NCI-H1092 treated with DMSO at 0.1 percent for 48 hours (cell line): ENCODE measurements at regions not wholly inside any gene's neighbourhood (a gene's known extent, or its start where the extent isn't known, plus 50 kb on each side); places are given as distances from the start of the nearest gene placed in this dataset.
"Not testable (repeated sequence)": the region's sequence is repeated elsewhere in the genome, so short reads cannot be mapped to it uniquely, and the experiment has no call there.

ENCODE experiments used
- DNase-seq: peaks from one replicate; lab custom pipeline; 2025; lab: John Stamatoyannopoulos, UW

DNA sequence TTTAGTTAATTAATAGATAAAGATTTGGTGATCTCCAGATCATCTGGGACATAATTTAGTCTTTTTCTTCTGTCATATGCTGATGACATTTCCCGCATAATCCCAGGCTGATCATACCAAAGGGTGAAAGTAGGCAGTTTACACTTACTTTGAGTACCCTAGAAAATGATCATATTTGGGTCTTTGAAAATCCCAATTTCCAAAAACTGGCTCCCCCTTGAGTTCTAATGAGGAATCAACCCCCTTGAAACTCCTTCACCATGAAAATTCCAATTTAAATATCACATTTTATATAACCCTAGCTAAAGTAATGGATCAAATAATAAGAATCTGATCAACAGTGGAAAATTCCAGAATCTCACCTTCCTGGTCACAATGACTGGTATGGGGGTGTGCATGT is 223.4 kb downstream of the NAF1 start:
- DNase-seq, result no peak

DNA sequence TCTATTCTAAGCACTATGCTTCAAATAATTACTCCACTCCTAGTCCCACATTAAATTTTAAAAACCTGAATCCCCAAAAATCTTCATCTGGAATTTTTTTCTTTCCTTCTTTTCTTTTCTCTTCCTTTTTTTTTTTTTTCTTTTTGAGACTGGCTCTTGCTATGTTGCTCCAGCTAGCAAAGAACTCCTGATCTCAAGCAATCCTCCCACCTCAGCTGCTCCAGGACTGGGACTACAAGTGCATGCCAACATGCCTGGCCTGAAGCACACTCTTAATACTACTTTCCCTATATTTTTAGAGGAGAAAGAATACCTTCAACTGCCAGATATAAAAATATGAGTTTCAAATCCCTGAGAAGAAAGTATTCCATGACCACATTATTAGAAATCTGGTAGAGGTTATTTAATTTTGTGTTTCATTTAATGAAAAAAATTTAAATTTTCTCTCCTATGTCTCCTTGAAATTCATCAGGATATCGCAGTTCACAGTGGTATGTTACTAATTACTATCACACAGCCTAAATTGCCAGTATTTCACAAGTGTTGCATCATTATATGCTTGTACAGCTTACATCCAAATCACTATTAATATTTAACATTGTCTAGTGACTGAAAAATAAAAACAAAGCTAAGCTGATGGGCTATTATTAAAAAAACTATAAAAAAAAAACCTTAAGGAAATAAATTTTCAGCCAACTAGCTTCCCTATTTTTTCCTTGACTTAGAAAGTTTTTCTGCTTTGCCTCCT is 227.8 kb downstream of the NAF1 start:
- no peak for DNase-seq

DNA sequence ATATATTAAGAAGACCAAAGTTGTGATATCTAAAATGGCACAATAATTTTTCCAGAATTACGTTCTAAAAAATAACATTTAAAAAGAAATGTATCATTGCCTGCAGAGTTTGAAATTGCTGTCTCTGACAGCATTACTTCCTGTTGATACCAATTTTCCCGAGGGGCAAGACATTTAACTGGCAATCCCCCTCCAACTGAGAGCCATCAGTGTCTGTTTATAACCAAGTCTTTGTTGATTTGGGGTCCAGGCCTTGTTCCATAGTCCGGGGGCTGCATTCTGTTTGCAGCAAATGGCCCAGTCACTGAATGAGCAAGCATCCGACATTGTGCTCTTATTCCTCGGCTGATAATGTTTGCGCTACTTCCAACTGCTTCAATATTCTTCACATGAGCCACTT is 231.5 kb downstream of the NAF1 start:
- no peak for DNase-seq

DNA sequence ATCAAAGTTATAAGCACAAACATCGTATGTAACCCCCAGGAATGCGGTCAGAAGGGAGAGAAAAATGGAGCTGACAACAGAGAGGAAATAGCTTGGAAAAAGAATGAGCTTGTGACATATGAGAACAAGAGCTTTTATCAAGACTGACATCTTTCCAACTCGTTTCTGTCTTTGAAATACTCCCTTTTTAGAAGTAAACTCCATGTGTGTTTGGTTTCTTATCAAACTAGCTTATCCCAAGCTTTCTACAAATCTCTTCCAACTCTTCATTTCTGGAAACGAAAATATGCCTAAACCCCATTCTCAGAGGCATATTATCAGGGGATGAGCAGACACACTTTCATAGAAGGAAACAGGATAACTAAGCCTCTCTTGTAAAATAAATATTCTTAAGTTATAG is 235.4 kb downstream of the NAF1 start:
- DNase-seq, result no peak

- no peak for DNase-seq
Observed at GRCh38 chr4:162921178-162921785, 245.4 kb downstream of the NAF1 start.

DNA sequence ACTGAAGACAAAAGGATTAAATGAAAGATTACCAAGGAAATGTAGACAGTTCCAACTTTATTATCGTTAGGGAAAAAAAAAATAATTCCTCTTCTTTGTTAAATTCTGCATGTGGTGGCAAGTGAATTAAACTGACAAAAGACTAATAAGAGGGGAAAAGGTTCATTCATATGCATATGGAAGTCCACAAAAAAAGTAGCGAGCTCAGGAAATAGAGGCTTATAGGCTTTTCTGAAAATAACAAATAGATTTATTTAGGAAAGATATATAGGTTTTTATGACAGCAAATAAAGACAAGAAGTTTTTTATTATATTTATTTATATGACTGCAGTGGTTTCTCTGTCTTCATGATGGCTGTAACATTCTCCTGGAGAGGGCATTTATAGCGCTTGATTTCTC is 246.0 kb downstream of the NAF1 start:
- no peak for DNase-seq

DNA sequence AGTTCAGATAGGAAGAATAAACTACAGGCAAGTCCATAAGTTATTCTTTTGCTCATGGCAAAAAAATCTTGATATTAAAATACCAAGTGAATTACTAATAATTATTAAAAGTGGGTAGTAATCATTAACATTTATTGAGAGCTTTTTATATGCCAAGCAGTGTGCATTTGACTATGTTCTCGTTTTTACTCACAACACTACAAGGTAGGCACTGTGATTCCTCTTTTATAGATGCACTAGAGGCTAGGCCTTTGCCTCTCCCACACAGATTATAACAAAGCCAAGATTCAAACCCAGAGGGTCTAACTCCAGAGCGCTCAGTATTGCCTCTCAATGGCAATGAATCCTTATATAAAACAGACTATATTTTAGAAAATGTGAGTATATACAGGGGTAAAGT is 254.2 kb downstream of the NAF1 start:
- no peak for DNase-seq

GRCh38 chr4:162911349-162911748 is 255.3 kb downstream of the NAF1 start:
- DNase-seq, result no peak

- DNase-seq, result no peak
Observed at GRCh38 chr4:162909952-162910351, 256.7 kb downstream of the NAF1 start.

DNA sequence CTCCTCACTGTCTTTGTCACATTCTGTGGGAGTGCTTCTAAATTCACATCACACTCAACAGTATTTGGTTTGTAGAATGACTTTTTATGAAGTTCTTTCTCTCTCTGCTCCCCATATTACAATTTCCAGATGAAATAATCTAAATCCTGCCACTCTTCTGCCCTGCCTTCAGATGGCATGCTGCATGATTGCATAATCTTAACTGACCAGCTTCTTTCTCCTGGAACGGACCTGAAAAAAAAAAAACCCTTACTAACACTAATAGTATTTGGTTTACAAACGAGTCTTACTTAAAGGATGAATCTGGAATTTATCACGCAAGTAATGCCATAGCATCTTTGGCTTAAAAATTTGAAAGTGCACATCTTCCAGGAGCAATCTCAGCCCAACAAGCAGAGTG is 272.3 kb downstream of the NAF1 start:
- no peak for DNase-seq

DNA sequence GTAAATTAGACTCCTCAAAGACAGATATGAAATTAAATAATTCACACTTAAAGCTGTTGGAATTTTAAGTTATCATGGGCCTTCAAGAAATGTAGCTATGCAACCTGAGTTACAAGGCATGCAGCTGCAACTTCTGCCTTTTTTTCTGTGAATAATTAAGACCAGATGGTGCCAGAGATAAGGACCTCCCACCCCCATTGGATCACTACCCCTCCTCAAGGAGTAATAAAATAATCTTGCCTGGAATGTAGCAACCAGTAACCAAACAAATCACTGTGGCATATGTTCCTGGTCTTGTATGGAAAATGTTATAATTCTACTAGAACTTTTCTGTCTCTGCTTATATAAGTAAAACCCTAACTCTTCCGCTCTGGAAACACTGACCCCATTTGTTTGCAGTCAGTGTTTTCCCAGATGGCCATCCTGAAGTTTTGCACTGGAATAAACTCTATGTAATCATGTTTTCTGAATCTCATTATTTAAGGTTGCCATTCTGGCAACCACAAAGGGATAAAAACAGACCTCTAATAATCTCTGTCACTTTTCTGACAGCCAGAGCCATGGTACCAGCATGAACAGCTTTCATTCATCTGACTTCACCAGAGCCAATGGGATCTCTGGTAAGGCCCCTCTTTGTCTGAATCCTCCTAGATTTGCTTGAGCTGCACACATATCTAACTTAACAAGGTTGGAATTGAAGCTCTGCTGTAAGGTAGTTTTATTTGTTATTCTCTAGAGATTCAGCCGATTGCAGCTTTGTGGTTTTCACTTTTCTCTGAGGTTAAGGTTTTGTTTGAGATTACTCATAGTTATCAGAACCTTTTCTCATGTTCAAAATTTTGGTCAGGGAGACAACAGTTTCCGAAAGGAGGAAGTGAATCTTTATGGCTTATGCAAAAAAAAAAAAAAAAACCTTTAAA is 274.6 kb downstream of the NAF1 start:
- DNase-seq, result no peak

GRCh38 chr4:162878096-162878495 is 288.6 kb downstream of the NAF1 start:
- no peak for DNase-seq

DNA sequence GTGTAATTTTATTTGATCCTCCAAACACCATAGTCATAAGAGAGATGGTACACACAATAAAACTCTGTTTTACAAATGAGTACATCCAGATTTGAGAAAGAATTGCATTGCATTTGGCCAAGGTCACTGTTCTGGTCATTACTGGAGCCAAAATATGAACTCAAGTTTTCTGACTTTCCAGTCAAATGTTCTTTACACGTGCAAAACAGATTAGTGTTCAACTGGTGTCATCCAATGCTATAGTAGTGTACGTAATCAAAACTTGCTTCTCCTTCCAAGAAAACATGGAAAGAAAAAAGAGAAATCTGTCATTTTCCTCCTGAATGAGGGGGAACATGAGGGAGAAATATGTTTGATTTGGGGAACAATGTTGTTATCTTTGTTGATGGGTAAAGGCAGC is 291.9 kb downstream of the NAF1 start:
- no peak for DNase-seq

DNA sequence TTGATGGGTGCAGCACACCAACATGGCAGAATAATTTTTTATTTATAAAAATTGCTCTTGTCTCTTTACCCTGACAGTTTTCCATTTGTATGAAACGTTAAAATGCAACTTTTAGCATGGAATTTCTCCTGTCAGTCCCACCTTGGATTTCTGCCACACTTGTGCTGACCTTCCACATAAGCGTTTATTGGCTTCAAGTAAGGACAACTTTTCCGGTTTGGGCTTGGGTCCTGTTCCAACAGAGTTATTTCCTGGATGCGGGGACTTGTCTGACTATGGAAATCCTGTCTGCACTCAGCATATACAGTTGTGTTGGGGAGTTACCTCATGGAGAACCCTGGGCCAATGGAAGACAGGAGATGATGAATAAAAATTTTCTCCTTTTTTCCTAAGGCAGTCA is 294.7 kb downstream of the NAF1 start:
- DNase-seq, result no peak

- no peak for DNase-seq
Observed at GRCh38 chr4:162869157-162869556, 297.5 kb downstream of the NAF1 start.

DNA sequence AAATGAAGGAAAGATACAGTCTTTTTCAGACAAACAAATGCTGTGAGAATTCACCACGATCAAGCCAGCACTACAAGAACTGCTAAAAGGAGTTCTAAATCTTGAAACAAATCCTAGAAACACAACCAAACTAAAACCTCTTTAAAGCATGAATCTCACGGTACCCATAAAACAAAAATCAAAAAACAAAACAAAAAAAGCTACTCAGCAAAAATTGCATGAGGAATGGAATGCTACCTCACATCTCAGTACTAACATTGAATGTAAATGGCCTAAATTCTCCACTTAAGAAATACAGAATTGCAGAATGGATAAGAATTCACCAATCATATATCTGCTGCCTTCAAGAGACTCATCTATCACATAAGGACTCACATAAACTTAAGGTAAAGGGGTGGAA is 300.1 kb downstream of the NAF1 start:
- no peak for DNase-seq

- no peak for DNase-seq
Observed at GRCh38 chr4:162865102-162865501, 301.6 kb downstream of the NAF1 start.

GRCh38 chr4:162853788-162854187 is 312.9 kb downstream of the NAF1 start:
- no peak for DNase-seq

DNA sequence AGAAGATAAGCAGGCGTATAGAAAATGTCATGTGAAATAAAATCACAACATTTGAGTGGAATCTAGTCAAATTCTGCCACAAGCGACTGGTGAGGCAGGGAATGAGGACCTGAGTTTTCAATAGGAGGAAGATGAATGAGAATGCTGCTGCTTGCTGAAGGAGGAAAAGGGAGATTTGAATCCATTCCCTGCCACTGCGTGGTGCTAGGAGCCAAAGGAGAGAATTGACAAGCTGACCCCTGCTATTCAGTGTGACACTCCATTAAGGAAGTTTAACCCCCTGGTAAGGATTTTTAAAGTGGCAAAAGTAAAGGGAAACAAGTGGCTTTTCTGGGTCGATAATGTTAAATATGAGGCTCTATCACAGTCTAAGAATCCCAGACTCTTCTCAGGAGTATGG is 314.0 kb downstream of the NAF1 start:
- DNase-seq, result no peak

DNA sequence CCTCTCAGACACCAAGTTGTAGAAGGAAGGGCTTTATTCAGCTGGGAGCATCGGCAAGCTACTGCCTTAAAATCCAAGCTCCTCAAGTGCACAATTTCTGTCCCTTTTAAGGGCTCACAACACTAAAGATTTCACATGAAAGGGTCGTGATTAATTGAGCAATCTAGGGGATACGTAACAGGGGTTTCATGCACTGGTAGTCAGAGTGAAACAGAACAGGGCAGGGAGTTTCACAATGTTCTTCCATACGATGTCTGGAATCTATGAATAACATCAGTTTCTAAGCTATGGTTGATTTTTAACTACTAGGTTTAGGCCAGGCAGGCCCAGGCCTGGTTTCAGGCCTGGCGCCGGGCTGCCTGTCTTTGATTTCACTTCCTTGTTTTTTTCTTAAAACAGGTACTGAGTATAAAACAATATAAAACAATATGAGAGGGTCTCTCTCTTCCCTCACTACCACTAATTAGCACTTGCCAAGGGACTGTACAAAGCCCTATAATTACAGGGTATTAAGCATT is 315.4 kb downstream of the NAF1 start:
- not testable (repeated sequence) for DNase-seq

DNA sequence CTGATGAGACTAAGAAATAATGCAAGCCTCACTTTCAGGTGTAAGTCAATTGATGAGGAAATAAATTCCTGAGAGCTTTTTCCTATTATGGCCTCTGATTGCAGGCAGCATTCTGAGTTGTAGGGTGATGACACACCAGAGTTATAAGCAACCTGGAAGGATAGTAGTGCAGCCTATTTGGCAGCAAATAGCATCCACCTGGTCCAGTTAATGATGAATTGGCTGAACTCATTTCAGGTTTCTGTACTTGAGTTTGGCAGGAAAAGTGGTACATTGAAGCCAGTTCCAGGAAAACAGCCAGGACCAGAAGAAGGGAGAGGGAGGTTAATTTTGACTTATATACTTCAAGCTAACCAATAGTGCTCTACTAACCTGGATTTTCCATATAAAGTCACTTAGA is 316.8 kb downstream of the NAF1 start:
- no peak for DNase-seq

DNA sequence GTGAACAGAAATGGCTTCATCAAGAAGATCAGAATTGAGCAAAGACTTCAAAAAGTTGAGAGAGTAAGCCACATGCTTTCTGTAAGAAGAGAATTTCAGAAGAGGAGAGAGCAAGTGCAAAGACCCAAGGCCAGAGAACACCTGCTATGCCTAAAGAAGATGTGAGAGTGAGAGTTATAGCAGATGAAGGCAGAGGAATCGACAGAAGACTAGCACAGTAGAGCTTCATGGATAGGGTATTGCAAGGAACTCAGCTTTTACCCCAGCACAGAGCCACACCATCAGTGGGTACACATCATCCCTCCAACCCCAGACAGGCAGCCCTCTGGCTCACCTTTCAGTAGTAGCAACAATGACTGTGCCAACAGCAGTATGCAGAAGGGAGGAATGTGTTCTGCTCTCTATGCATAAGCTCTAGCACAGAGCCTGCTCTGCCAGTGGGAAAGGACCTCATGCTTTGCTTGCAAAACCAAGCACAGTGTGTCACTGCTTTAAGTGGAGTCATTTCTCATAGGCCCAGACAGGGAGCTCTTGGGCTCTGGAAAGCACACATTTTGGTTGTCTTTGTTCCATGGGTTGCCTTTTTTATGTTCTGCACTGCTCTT is 318.6 kb downstream of the NAF1 start:
- no peak for DNase-seq
